OCI-M1 (cell line): ENCODE measurements at regions not wholly inside any gene's neighbourhood (a gene's known extent, or its start where the extent isn't known, plus 50 kb on each side); places are given as distances from the start of the nearest gene placed in this dataset.
"Not testable (repeated sequence)": the region's sequence is repeated elsewhere in the genome, so short reads cannot be mapped to it uniquely, and the experiment has no call there.

ENCODE experiments used
- DNase-seq: peaks from one replicate; lab custom pipeline; 2025; lab: John Stamatoyannopoulos, UW

DNA sequence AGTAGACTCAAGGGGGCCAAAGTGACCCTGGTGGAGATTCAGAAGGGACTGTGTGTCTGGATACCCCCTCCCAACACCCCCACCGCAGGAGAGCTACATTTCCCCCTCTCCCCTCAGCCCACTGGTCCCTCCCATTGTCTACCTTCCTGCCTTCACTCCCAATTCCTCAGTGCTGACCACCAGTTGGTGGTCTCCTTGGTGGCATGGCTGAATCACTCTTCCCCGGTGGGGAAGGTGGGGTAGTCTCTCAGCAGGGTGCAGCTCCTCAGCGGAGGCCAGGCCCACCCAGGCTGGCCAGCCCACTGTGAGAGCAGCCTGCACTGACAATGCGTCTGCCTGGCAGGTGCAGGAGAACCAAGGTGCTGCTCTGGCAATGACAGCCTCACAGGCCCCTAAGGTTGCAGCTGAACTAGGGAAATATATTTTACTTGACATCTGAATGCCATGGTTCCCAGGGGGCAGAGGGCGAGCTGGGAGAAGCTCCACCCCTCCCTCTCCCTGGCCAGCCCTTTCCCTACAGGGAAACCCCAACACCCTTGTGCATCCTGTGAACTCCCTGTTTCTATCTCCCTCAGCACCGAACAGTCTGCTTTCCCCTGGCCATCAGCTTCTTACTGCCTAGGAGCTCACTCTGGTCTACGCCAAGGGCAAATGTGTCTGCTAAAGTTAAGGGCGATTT, 62.6 kb upstream of the PAX8 start:
- DNase-seq, result no peak

GRCh38 chr2:113337809-113338208, 59.1 kb upstream of the PAX8 start:
- no peak for DNase-seq

- not testable (repeated sequence) for DNase-seq
Observed at GRCh38 chr2:113336040-113336439, 57.3 kb upstream of the PAX8 start.

GRCh38 chr2:113334147-113334546, 55.4 kb upstream of the PAX8 start:
- no peak for DNase-seq

GRCh38 chr2:113333735-113334134, 55.0 kb upstream of the PAX8 start:
- not testable (repeated sequence) for DNase-seq

GRCh38 chr2:113330060-113330767, 51.5 kb upstream of the PAX8 start:
- DNase-seq, result not testable (repeated sequence)

DNA sequence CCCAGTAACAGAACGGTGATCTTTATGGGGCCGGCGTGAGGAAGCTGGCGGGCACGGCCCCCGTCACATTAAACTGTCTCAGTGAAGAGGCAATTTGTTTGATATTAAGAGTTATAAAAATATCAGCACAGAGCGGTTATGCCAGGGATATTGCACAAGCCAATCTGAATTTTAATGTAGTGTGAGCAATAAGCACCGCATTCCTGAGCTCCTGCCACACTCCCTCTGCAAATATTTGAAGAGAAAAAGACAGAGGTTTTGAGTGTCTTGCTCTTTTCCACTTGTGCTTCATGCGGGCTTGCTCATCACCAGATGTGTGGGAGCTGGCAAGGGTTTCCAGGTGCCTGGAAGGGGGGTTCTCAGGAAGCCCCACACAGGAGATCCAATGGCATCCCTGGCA, 50.3 kb upstream of the PAX8 start:
- DNase-seq, result not testable (repeated sequence)

GRCh38 chr2:113328572-113328971, 49.9 kb upstream of the PAX8 start:
- DNase-seq, result not testable (repeated sequence)
